Neural cell (in vitro differentiated cells): ENCODE measurements at regions not wholly inside any gene's neighbourhood (a gene's known extent, or its start where the extent isn't known, plus 50 kb on each side); places are given as distances from the start of the nearest gene placed in this dataset.

Experiments
- H2AFZ ChIP-seq: fragments of 200-600, 300-800 bp; sonication (generic), shearing (Covaris generic); 2 replicates; pipeline ENCODE4 v1.6.0; 2014; ENCODE audit warnings: low read depth, mild to moderate bottlenecking, antibody characterized with exemption, low read length, moderate library complexity
- H3F3A ChIP-seq: fragments of 200-600 bp; shearing (Covaris generic); 2 replicates; pipeline ENCODE4 v1.6.1; 2016; ENCODE audit warnings: mild to moderate bottlenecking, moderate library complexity, mixed read lengths, antibody characterized with exemption, low read length; ENCODE audit not compliant: insufficient read depth, poor library complexity, severe bottlenecking
- H3K27ac ChIP-seq: fragments of 200-600, 300-800 bp; sonication (generic), shearing (Covaris generic); 2 replicates; pipeline ENCODE4 v1.5.1; 2014; ENCODE audit warnings: mild to moderate bottlenecking, low read length, moderate library complexity
- H3K27me3 ChIP-seq: fragments of 300-800, 200-600 bp; sonication (generic), shearing (Covaris generic); 2 replicates; pipeline ENCODE4 v1.6.0; 2014; ENCODE audit warnings: mild to moderate bottlenecking, low read depth, low read length, moderate library complexity; ENCODE audit not compliant: insufficient read depth
- H3K36me3 ChIP-seq: fragments of 300-800, 200-600 bp; sonication (generic), shearing (Covaris generic); 2 replicates; pipeline ENCODE4 v1.5.1; 2014; ENCODE audit warnings: mild to moderate bottlenecking, antibody characterized with exemption, low read length, moderate library complexity; ENCODE audit not compliant: insufficient read depth
- H3K4me2 ChIP-seq: fragments of 300-800, 200-600 bp; sonication (generic), shearing (Covaris generic); 2 replicates; pipeline ENCODE4 v1.6.0; 2014; ENCODE audit warnings: mild to moderate bottlenecking, low read length
- H3K4me3 ChIP-seq: fragments of 300-800, 200-600 bp; sonication (generic), shearing (Covaris generic); 2 replicates; pipeline ENCODE4 v1.5.1; 2014; ENCODE audit warnings: mild to moderate bottlenecking, low read length, moderate library complexity
- H3K79me2 ChIP-seq: fragments of 200-600 bp; shearing (Covaris generic); replicated peaks from 2 replicates; pipeline ENCODE4 v1.6.0; 2014; ENCODE audit warnings: mild to moderate bottlenecking, low read length, moderate library complexity; ENCODE audit not compliant: insufficient read depth
- H3K9ac ChIP-seq: fragments of 300-800, 200-600 bp; sonication (generic), shearing (Covaris generic); 2 replicates; pipeline ENCODE4 v1.6.1; 2016; ENCODE audit warnings: mild to moderate bottlenecking, low read length, mixed read lengths
- H3K9me2 ChIP-seq: fragments of 200-600 bp; shearing (Covaris generic); 2 replicates; pipeline ENCODE4 v1.6.1; 2016; ENCODE audit warnings: mild to moderate bottlenecking, low read length, mixed read lengths; ENCODE audit not compliant: insufficient read depth
- H3K9me3 ChIP-seq: fragments of 200-600, 300-800 bp; sonication (generic), shearing (Covaris generic); 2 replicates; pipeline ENCODE4 v1.6.1; 2016; ENCODE audit warnings: mild to moderate bottlenecking, mixed run types, low read length, moderate library complexity, mixed read lengths
- H4K20me1 ChIP-seq: fragments of 200-600 bp; shearing (Covaris generic); 2 replicates; pipeline ENCODE4 v1.6.1; 2016; ENCODE audit warnings: mild to moderate bottlenecking, mixed run types; ENCODE audit not compliant: insufficient read depth
- EP300 ChIP-seq: fragments of 450-650 bp; conservative IDR thresholded peaks from 2 replicates; pipeline ENCODE4 v1.6.1; 2014; ENCODE audit warnings: antibody characterized with exemption, mild to moderate bottlenecking, moderate library complexity; ENCODE audit not compliant: poor library complexity, severe bottlenecking
- MXI1 ChIP-seq: fragments of 450-650 bp; conservative IDR thresholded peaks from 2 replicates; pipeline ENCODE4 v1.6.1; 2014; ENCODE audit warnings: antibody characterized with exemption, mild to moderate bottlenecking; ENCODE audit not compliant: poor library complexity, severe bottlenecking
- POLR2AphosphoS5 ChIP-seq: IDR thresholded peaks from 2 replicates; pipeline ENCODE4 v1.6.1; 2012
- RAD21 ChIP-seq: fragments of 450-650 bp; conservative IDR thresholded peaks from 2 replicates; pipeline ENCODE4 v1.6.1; 2014; ENCODE audit warnings: antibody characterized with exemption, mild to moderate bottlenecking, moderate library complexity
- SMC3 ChIP-seq: fragments of 450-650 bp; conservative IDR thresholded peaks from 2 replicates; pipeline ENCODE4 v1.6.1; 2014; ENCODE audit warnings: antibody characterized with exemption, mild to moderate bottlenecking, moderate library complexity; ENCODE audit not compliant: poor library complexity
- TAF1 ChIP-seq: IDR thresholded peaks from 2 replicates; pipeline ENCODE4 v1.6.1; 2012; ENCODE audit warnings: low read depth
- TF ChIP-seq, protein P1 (sequence below): fragments of 450-650 bp; IDR thresholded peaks from 2 replicates; pipeline ENCODE4 v1.5.1; 2014; ENCODE audit warnings: antibody characterized with exemption, mild to moderate bottlenecking, moderate library complexity; ENCODE audit not compliant: poor library complexity, severe bottlenecking
- TF ChIP-seq, protein P2 (sequence below): IDR thresholded peaks from 2 replicates; pipeline ENCODE4 v1.6.1; 2012; ENCODE audit warnings: borderline replicate concordance

DNA sequence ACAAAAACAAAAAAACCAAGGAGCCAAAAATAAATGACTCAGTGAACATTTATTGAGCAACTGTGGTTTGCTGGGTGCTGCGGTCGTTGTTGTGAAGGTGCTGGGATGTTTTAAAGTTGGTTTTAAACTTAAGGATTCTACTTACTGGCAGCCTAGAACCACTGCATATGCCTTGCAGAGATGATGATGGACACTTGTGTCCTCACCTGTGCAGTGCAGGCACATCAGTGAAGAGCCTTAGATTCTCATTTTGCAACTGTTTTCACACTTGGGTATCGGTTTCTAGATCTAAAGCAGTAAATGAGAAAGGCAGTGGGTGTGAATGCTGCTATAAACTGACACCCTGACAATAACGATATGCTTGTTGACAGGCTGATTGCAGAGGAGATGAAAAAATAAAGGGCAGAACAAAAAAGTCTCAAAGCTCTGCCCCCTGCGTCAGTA, 68.8 kb downstream of the UTRN start:
- Histone ChIP-seq H3K9me3 (no peaks in the 10 kb centered on the region), H3K27me3 (no peaks in the 10 kb centered on the region), H3K79me2 (no peaks in the 10 kb centered on the region), H3K9ac (no peak overlapping the region), H3F3A (no peaks in the 10 kb centered on the region), H4K20me1 (no peaks in the 10 kb centered on the region), H3K27ac (no peak overlapping the region), H3K4me2 (no peak overlapping the region), H3K4me3 (no peak overlapping the region), H2AFZ (no peak overlapping the region), H3K36me3 (no peaks in the 10 kb centered on the region), H3K9me2 (no peaks in the 10 kb centered on the region)
- TF ChIP-seq POLR2AphosphoS5 (no peak), SMC3 (no peak), MXI1 (no peak), RAD21 (no peak), TAF1 (no peak), EP300 (no peak)
- TF ChIP-seq, protein P1, sequence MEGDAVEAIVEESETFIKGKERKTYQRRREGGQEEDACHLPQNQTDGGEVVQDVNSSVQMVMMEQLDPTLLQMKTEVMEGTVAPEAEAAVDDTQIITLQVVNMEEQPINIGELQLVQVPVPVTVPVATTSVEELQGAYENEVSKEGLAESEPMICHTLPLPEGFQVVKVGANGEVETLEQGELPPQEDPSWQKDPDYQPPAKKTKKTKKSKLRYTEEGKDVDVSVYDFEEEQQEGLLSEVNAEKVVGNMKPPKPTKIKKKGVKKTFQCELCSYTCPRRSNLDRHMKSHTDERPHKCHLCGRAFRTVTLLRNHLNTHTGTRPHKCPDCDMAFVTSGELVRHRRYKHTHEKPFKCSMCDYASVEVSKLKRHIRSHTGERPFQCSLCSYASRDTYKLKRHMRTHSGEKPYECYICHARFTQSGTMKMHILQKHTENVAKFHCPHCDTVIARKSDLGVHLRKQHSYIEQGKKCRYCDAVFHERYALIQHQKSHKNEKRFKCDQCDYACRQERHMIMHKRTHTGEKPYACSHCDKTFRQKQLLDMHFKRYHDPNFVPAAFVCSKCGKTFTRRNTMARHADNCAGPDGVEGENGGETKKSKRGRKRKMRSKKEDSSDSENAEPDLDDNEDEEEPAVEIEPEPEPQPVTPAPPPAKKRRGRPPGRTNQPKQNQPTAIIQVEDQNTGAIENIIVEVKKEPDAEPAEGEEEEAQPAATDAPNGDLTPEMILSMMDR, result no peak

DNA sequence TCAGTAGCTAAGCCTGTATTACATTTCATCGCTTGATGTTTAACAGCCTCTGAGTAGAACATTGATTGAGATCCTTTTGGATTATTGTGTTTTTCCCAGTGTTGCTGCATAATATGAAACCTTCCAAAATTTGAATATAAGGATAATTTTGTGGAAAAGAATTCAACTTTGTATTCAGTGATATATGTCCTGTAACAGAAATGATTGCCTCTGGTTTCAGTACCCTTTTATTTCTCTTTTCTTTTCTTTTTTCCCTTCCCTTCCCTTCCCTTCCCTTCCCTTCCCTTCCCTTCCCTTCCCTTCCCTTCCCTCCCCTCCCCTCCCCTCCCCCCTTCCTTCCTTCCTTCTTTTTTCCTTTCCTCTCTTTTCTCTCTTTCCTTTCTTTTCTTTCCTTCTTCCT, 74.6 kb downstream of the UTRN start:
- Histone ChIP-seq H3K36me3 (no peaks in the 10 kb centered on the region), H3K9ac (no peak overlapping the region), H3K79me2 (no peaks in the 10 kb centered on the region), H3F3A (no peaks in the 10 kb centered on the region), H3K27me3 (no peaks in the 10 kb centered on the region), H3K27ac (no peak overlapping the region), H2AFZ (no peak overlapping the region), H4K20me1 (no peaks in the 10 kb centered on the region), H3K4me3 (no peak overlapping the region), H3K9me2 (no peaks in the 10 kb centered on the region), H3K4me2 (no peak overlapping the region), H3K9me3 (no peaks in the 10 kb centered on the region)
- no peak for TF ChIP-seq MXI1
- TF ChIP-seq SMC3, result no peak
- TF ChIP-seq, protein P2, sequence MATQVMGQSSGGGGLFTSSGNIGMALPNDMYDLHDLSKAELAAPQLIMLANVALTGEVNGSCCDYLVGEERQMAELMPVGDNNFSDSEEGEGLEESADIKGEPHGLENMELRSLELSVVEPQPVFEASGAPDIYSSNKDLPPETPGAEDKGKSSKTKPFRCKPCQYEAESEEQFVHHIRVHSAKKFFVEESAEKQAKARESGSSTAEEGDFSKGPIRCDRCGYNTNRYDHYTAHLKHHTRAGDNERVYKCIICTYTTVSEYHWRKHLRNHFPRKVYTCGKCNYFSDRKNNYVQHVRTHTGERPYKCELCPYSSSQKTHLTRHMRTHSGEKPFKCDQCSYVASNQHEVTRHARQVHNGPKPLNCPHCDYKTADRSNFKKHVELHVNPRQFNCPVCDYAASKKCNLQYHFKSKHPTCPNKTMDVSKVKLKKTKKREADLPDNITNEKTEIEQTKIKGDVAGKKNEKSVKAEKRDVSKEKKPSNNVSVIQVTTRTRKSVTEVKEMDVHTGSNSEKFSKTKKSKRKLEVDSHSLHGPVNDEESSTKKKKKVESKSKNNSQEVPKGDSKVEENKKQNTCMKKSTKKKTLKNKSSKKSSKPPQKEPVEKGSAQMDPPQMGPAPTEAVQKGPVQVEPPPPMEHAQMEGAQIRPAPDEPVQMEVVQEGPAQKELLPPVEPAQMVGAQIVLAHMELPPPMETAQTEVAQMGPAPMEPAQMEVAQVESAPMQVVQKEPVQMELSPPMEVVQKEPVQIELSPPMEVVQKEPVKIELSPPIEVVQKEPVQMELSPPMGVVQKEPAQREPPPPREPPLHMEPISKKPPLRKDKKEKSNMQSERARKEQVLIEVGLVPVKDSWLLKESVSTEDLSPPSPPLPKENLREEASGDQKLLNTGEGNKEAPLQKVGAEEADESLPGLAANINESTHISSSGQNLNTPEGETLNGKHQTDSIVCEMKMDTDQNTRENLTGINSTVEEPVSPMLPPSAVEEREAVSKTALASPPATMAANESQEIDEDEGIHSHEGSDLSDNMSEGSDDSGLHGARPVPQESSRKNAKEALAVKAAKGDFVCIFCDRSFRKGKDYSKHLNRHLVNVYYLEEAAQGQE, result no peak
- no peak for TF ChIP-seq TAF1
- TF ChIP-seq RAD21, result no peak
- no peak for TF ChIP-seq EP300
- no peak for TF ChIP-seq POLR2AphosphoS5
- TF ChIP-seq, protein P1, result no peak
